Progenitor cell of endocrine pancreas (in vitro differentiated cells): ENCODE measurements at regions not wholly inside any gene's neighbourhood (a gene's known extent, or its start where the extent isn't known, plus 50 kb on each side); places are given as distances from the start of the nearest gene placed in this dataset.
"Not testable (repeated sequence)": the region's sequence is repeated elsewhere in the genome, so short reads cannot be mapped to it uniquely, and the experiment has no call there.

Experiments
- DNase-seq: peaks from one replicate; pipeline ENCODE4 v3.0.0; 2021; ENCODE audit warnings: low spot score; ENCODE audit not compliant: unreplicated experiment
- H3K27ac Mint-ChIP-seq: 2 replicates; pipeline ENCODE4 v1.8.0; 2021; ENCODE audit warnings: mild to moderate bottlenecking, moderate library complexity, mixed read lengths
- H3K27me3 Mint-ChIP-seq: 2 replicates; pipeline ENCODE4 v1.8.0; 2021; ENCODE audit warnings: mixed read lengths
- H3K36me3 Mint-ChIP-seq: 2 replicates; pipeline ENCODE4 v1.8.0; 2022; ENCODE audit warnings: mixed read lengths; ENCODE audit not compliant: insufficient read depth
- H3K4me1 Mint-ChIP-seq: 2 replicates; pipeline ENCODE4 v1.8.0; 2021; ENCODE audit warnings: low read depth, mixed read lengths
- H3K4me3 Mint-ChIP-seq: 2 replicates; pipeline ENCODE4 v1.8.0; 2021; ENCODE audit warnings: low read depth, mild to moderate bottlenecking, moderate library complexity, mixed read lengths
- H3K9me3 Mint-ChIP-seq: 2 replicates; pipeline ENCODE4 v1.8.0; 2021; ENCODE audit warnings: low read depth, mixed read lengths
- CTCF ChIP-seq: fragments of 200-600 bp; sonication (generic); IDR thresholded peaks from one replicate; pipeline ENCODE4 v1.5.0; 2021; ENCODE audit warnings: antibody characterized with exemption, mild to moderate bottlenecking; ENCODE audit not compliant: unreplicated experiment

GRCh38 chr6:137282254-137282653 is 63.1 kb upstream of the IFNGR1 start:
- no peak for TF ChIP-seq CTCF
- no peak for DNase-seq
- Mint-ChIP-seq H3K36me3 (no peaks in the 10 kb centered on the region), H3K4me3 (no peak overlapping the region), H3K9me3 (no peaks in the 10 kb centered on the region), H3K4me1 (peaks cover 2% of the 10 kb centered on the region), H3K27ac (no peak overlapping the region), H3K27me3 (peaks cover 48% of the 10 kb centered on the region)

GRCh38 chr6:137279279-137279678 is 60.1 kb upstream of the IFNGR1 start:
- not testable (repeated sequence) for H3K36me3 Mint-ChIP-seq, H3K27ac Mint-ChIP-seq, DNase-seq, H3K9me3 Mint-ChIP-seq, H3K4me3 Mint-ChIP-seq, H3K4me1 Mint-ChIP-seq
- peaks cover 39% of the 10 kb centered on the region for H3K27me3 Mint-ChIP-seq

- peaks cover 34% of the 10 kb centered on the region for H3K27me3 Mint-ChIP-seq
- no peak for DNase-seq
- H3K27ac Mint-ChIP-seq, result no peak overlapping the region
- no peak overlapping the region for H3K4me3 Mint-ChIP-seq
- H3K4me1 Mint-ChIP-seq, result peaks cover 2% of the 10 kb centered on the region
- H3K36me3 Mint-ChIP-seq, result no peaks in the 10 kb centered on the region
- TF ChIP-seq CTCF, result no peak
- no peaks in the 10 kb centered on the region for H3K9me3 Mint-ChIP-seq
These were observed 58.9 kb upstream of the IFNGR1 start for GRCh38 chr6:137277971-137278637.

- DNase-seq, result no peak
- H3K27me3 Mint-ChIP-seq, result peaks cover 19% of the 10 kb centered on the region
- H3K36me3 Mint-ChIP-seq, result no peaks in the 10 kb centered on the region
- H3K4me3 Mint-ChIP-seq, result no peak overlapping the region
- H3K27ac Mint-ChIP-seq, result no peak overlapping the region
- no peaks in the 10 kb centered on the region for H3K4me1 Mint-ChIP-seq
- no peaks in the 10 kb centered on the region for H3K9me3 Mint-ChIP-seq
- TF ChIP-seq CTCF, result no peak
These were observed 53.2 kb upstream of the IFNGR1 start for GRCh38 chr6:137272403-137272802.

- Mint-ChIP-seq H3K4me1 (no peaks in the 10 kb centered on the region), H3K36me3 (no peaks in the 10 kb centered on the region), H3K9me3 (no peaks in the 10 kb centered on the region), H3K27ac (no peak overlapping the region), H3K4me3 (no peak overlapping the region), H3K27me3 (peaks cover 19% of the 10 kb centered on the region)
- DNase-seq, result no peak
- TF ChIP-seq CTCF, result peak; percentile 90
These were observed 52.3 kb upstream of the IFNGR1 start for GRCh38 chr6:137271245-137272183.
